NCI-H2029 (cell line): ENCODE measurements at regions not wholly inside any gene's neighbourhood (a gene's known extent, or its start where the extent isn't known, plus 50 kb on each side); places are given as distances from the start of the nearest gene placed in this dataset.

Experiments
- DNase-seq: peaks from one replicate; lab custom pipeline; 2025; lab: John Stamatoyannopoulos, UW

GRCh38 chr14:95382747-95383146, 63.0 kb upstream of the CLMN start:
- no peak for DNase-seq

GRCh38 chr14:95381726-95382125, 62.0 kb upstream of the CLMN start:
- no peak for DNase-seq

GRCh38 chr14:95380350-95381042, 60.8 kb upstream of the CLMN start:
- DNase-seq: no peak

- no peak for DNase-seq
Observed at GRCh38 chr14:95379634-95380033, 59.9 kb upstream of the CLMN start.

GRCh38 chr14:95375539-95376109, 55.9 kb upstream of the CLMN start:
- no peak for DNase-seq

- DNase-seq: no peak
Observed at GRCh38 chr14:95374239-95374997, 54.7 kb upstream of the CLMN start.

- DNase-seq: no peak
Observed at GRCh38 chr14:95370076-95370475, 50.4 kb upstream of the CLMN start.
